IMR-90 (cell line): ENCODE measurements at regions not wholly inside any gene's neighbourhood (a gene's known extent, or its start where the extent isn't known, plus 50 kb on each side); places are given as distances from the start of the nearest gene placed in this dataset.

ENCODE experiments used
- ATAC-seq: fragments of 200-7000 bp; cut with Tn5 transposase; 2 replicates; pipeline ENCODE4 v1.9.1; 2020; ENCODE audit warnings: low read depth, mild to moderate bottlenecking, moderate library complexity
- BruUV-seq: library from RNA; stranded (reverse); fragments of 400-500 nt; replicated peaks from 2 replicates; lab custom pipeline; 2021; lab: Mats Ljungman, UMichigan
- CTCF ChIA-PET: fragments of 300-600 bp; formaldehyde crosslinking; extraction: SDS; loops from one replicate; lab custom pipeline; 2021; ENCODE audit warnings: antibody characterized with exemption; lab: Yijun Ruan, JAX
- POLR2A ChIA-PET: fragments of 300-600 bp; sonication (Branson Sonifier 250); formaldehyde crosslinking; loops from one replicate; lab custom pipeline; 2022; ENCODE audit warnings: antibody characterized with exemption; ENCODE audit not compliant: unreplicated experiment; lab: Charles Lee
- DNase-seq: peaks from one replicate; pipeline ENCODE4 v3.0.0; 2013
- H2AFZ ChIP-seq: replicated peaks from 2 replicates; pipeline ENCODE3; 2013; ENCODE audit warnings: low read length, mild to moderate bottlenecking; ENCODE audit not compliant: poor library complexity
- H2AK5ac ChIP-seq: 2 replicates; pipeline ENCODE4 v1.6.1; 2013; ENCODE audit warnings: low read depth, low read length, inconsistent platforms
- H2AK9ac ChIP-seq: replicated peaks from 2 replicates; pipeline ENCODE3; 2013; ENCODE audit warnings: mild to moderate bottlenecking, low read depth, low read length, moderate library complexity; ENCODE audit not compliant: poor library complexity
- H2BK120ac ChIP-seq: 2 replicates; pipeline ENCODE4 v1.6.1; 2013; ENCODE audit warnings: low read depth, low read length, inconsistent platforms
- H2BK15ac ChIP-seq: 3 replicates; pipeline ENCODE4 v1.6.1; 2013; ENCODE audit warnings: low read depth, low read length, inconsistent platforms
- H2BK20ac ChIP-seq: 2 replicates; pipeline ENCODE4 v1.6.1; 2013; ENCODE audit warnings: low read depth, mild to moderate bottlenecking, inconsistent platforms, low read length, moderate library complexity
- H2BK5ac ChIP-seq: 2 replicates; pipeline ENCODE4 v1.6.1; 2013; ENCODE audit warnings: mild to moderate bottlenecking, low read depth, low read length, inconsistent platforms; ENCODE audit not compliant: poor library complexity, severe bottlenecking
- H3K14ac ChIP-seq: replicated peaks from 2 replicates; pipeline ENCODE4 v1.6.1; 2013; ENCODE audit warnings: low read depth, low read length, inconsistent platforms
- H3K18ac ChIP-seq: 2 replicates; pipeline ENCODE4 v1.6.1; 2013; ENCODE audit warnings: low read depth, low read length, control low read depth
- H3K23ac ChIP-seq: 2 replicates; pipeline ENCODE4 v1.6.1; 2013; ENCODE audit warnings: low read depth, low read length, inconsistent platforms
- H3K27ac ChIP-seq: 2 replicates; pipeline ENCODE4 v1.5.1; 2013; ENCODE audit warnings: mild to moderate bottlenecking, control low read depth, low read length; ENCODE audit not compliant: insufficient read depth
- H3K27me3 ChIP-seq: 2 replicates; pipeline ENCODE4 v1.6.1; 2013; ENCODE audit warnings: low read length; ENCODE audit not compliant: control insufficient read depth, insufficient read depth
- H3K36me3 ChIP-seq: 2 replicates; pipeline ENCODE4 v1.6.1; 2013; ENCODE audit warnings: low read length, mixed read lengths; ENCODE audit not compliant: control insufficient read depth, insufficient read depth
- H3K4ac ChIP-seq: 2 replicates; pipeline ENCODE4 v1.6.1; 2013; ENCODE audit warnings: low read depth, low read length, inconsistent platforms
- H3K4me1 ChIP-seq: 2 replicates; pipeline ENCODE4 v1.6.1; 2013; ENCODE audit warnings: low read length, mixed read lengths; ENCODE audit not compliant: control insufficient read depth, insufficient read depth
- H3K4me2 ChIP-seq: 2 replicates; pipeline ENCODE4 v1.6.1; 2013; ENCODE audit warnings: low read depth, mild to moderate bottlenecking, control low read depth, low read length, moderate library complexity
- H3K4me3 ChIP-seq: 2 replicates; pipeline ENCODE4 v1.5.1; 2013; ENCODE audit warnings: low read depth, mild to moderate bottlenecking, control low read depth, low read length, moderate library complexity; ENCODE audit not compliant: insufficient read depth
- H3K56ac ChIP-seq: 2 replicates; pipeline ENCODE4 v1.6.1; 2013; ENCODE audit warnings: low read length, inconsistent platforms; ENCODE audit not compliant: insufficient read depth; ENCODE audit errors: extremely low read depth
- H3K79me1 ChIP-seq, 2 experiments: 2 replicates each; pipeline ENCODE4 v1.6.1; 2013; ENCODE audit warnings: low read length in 2 of 2, inconsistent platforms in 1 of 2, low read depth in 1 of 2
- H3K9ac ChIP-seq: 2 replicates; pipeline ENCODE4 v1.6.1; 2013; ENCODE audit warnings: low read depth, low read length, control low read depth
- H3K9me1 ChIP-seq: 2 replicates; pipeline ENCODE4 v1.6.1; 2013; ENCODE audit warnings: low read length, inconsistent platforms; ENCODE audit not compliant: insufficient read depth
- H3K9me3 ChIP-seq: 2 replicates; pipeline ENCODE4 v1.6.1; 2013; ENCODE audit warnings: low read length; ENCODE audit not compliant: control insufficient read depth, insufficient read depth
- H4K20me1 ChIP-seq: 2 replicates; pipeline ENCODE4 v1.6.1; 2013; ENCODE audit warnings: low read length, inconsistent platforms; ENCODE audit not compliant: insufficient read depth
- H4K5ac ChIP-seq: 2 replicates; pipeline ENCODE4 v1.6.1; 2013; ENCODE audit warnings: mild to moderate bottlenecking, low read depth, low read length, control low read depth
- H4K8ac ChIP-seq, 2 experiments: 2 replicates each; pipeline ENCODE4 v1.6.1; 2013; ENCODE audit warnings: low read depth in 2 of 2, low read length in 2 of 2, control low read depth in 1 of 2, inconsistent platforms in 1 of 2
- H4K91ac ChIP-seq: 2 replicates; pipeline ENCODE4 v1.6.1; 2013; ENCODE audit warnings: low read depth, low read length, inconsistent platforms; ENCODE audit not compliant: insufficient read depth
- CHD1 ChIP-seq: IDR thresholded peaks from 2 replicates; pipeline ENCODE4 v1.6.1; 2012; ENCODE audit warnings: low read depth, low read length, improper control_type of control experiment
- FOS ChIP-seq: fragments of 150-350 bp; IDR thresholded peaks from 2 replicates; pipeline ENCODE4 v1.6.1; 2016; ENCODE audit warnings: low read depth, low read length
- MAZ ChIP-seq: IDR thresholded peaks from 2 replicates; pipeline ENCODE4 v1.6.1; 2012; ENCODE audit warnings: low read depth, mild to moderate bottlenecking, low read length, improper control_type of control experiment, moderate library complexity, borderline replicate concordance
- MXI1 ChIP-seq: IDR thresholded peaks from 2 replicates; pipeline ENCODE4 v1.6.1; 2012; ENCODE audit warnings: low read depth, mild to moderate bottlenecking, low read length, moderate library complexity, borderline replicate concordance
- NFE2L2 ChIP-seq: fragments of 150-350 bp; IDR thresholded peaks from 2 replicates; pipeline ENCODE4 v1.6.1; 2016; ENCODE audit warnings: low read depth, mild to moderate bottlenecking, low read length
- RAD21 ChIP-seq: IDR thresholded peaks from 2 replicates; pipeline ENCODE4 v1.6.1; 2012; ENCODE audit warnings: low read length, improper control_type of control experiment
- RCOR1 ChIP-seq: IDR thresholded peaks from 2 replicates; pipeline ENCODE4 v1.6.1; 2012; ENCODE audit warnings: mild to moderate bottlenecking, low read length, improper control_type of control experiment; ENCODE audit not compliant: insufficient replicate concordance
- RFX5 ChIP-seq: IDR thresholded peaks from 2 replicates; pipeline ENCODE4 v1.8.0; 2012; ENCODE audit warnings: low read depth, mild to moderate bottlenecking, low read length, moderate library complexity
- SMC3 ChIP-seq: fragments of 150-350 bp; IDR thresholded peaks from 2 replicates; pipeline ENCODE4 v1.6.1; 2016; ENCODE audit warnings: low read depth, mild to moderate bottlenecking, antibody characterized with exemption, low read length, moderate library complexity
- WGBS, 2 experiments: methylation state at CpG; one replicate each; pipeline versions ENCODE4 v1.1.5 to v1.1.7; 2013; ENCODE audit warnings: missing lambda C conversion rate in 2 of 2; ENCODE audit not compliant: insufficient read length in 1 of 2; ENCODE audit errors: extremely low coverage in 2 of 2; 5-methylcytosine and 5-hydroxymethylcytosine counted together
- dilution Hi-C: fragments of 300-500 bp; cut with HindIII; formaldehyde crosslinking; loops from one replicate; pipeline ENCODE4 v1.14.3; 2018; ENCODE audit warnings: low sequenced_read_pairs; ENCODE audit not compliant: unreplicated experiment
- in situ Hi-C: fragments of 300-500 bp; cut with MboI; formaldehyde crosslinking; loops from 3 replicates; pipeline ENCODE4 v1.14.3; 2019; ENCODE audit warnings: low sequenced_read_pairs, inconsistent platforms, mixed read lengths
- intact Hi-C: fragments of 100-400 bp; cut with micrococcal nuclease; formaldehyde crosslinking; loops from 2 replicates; pipeline ENCODE4 v1.10.0; 2022
- TF ChIP-seq, protein P1 (sequence below): fragments of 150-350 bp; IDR thresholded peaks from 2 replicates; pipeline ENCODE4 v1.6.1; 2016; ENCODE audit warnings: low read depth, mild to moderate bottlenecking, low read length, moderate library complexity, borderline replicate concordance
- TF ChIP-seq, protein P2 (sequence below): conservative IDR thresholded peaks from 2 replicates; pipeline ENCODE4 v1.5.1; 2012; ENCODE audit warnings: mild to moderate bottlenecking, low read depth, low read length, improper control_type of control experiment

DNA sequence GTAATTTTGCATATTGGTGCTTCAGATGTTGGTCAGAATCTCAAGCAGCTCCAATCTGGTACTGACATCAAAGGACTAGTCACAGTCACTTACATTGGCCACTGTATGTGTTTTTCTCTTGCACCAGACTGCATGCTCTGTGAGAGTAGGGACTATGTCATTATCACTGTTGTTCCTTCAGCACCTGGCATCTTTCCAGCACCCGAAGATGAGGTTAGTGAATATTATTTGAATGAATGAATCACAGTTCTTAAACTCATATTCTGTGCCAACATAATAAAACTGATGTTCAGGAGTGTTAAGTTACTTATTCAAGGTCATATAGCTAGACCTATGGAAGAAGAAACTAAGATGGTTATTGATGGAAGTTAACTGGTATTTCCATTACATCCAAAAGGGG, 204.5 kb upstream of the TBX3 start:
- H2AK5ac ChIP-seq, result no peak overlapping the region
- no CpG with 5 or more reads among the region's 1 CpG for WGBS, 2 experiments
- POLR2A ChIA-PET, result no interaction called here

More for the DNA sequence above, 204.5 kb upstream of the TBX3 start:
- Histone ChIP-seq H4K20me1 (no peaks in the 10 kb centered on the region), H2AK9ac (no peak overlapping the region), H3K79me1 (no peaks in the 10 kb centered on the region), H3K4me1 (no peaks in the 10 kb centered on the region), H4K5ac (no peak overlapping the region), H3K27ac (no peak overlapping the region), H3K9me1 (no peaks in the 10 kb centered on the region), H3K14ac (no peak overlapping the region), H4K8ac (no peak overlapping the region), H3K4me2 (no peak overlapping the region), H4K91ac (no peak overlapping the region), H3K36me3 (no peaks in the 10 kb centered on the region), H3K18ac (no peak overlapping the region), H2AFZ (no peak overlapping the region), H2BK20ac (no peak overlapping the region), H2BK5ac (no peak overlapping the region), H3K56ac (no peak overlapping the region), H3K4ac (no peak overlapping the region), H3K4me3 (no peak overlapping the region), H3K27me3 (no peaks in the 10 kb centered on the region), H2BK15ac (no peak overlapping the region), H3K9me3 (no peaks in the 10 kb centered on the region), H2BK120ac (no peak overlapping the region), H3K23ac (no peak overlapping the region), H3K9ac (no peak overlapping the region)
- CTCF ChIA-PET, result no interaction called here
- dilution Hi-C loops, result no loop called here
- in situ Hi-C loops, result no loop called here
- BruUV-seq, result no TSS peak
- DNase-seq, result peak; percentile 58
- TF ChIP-seq, protein P1, sequence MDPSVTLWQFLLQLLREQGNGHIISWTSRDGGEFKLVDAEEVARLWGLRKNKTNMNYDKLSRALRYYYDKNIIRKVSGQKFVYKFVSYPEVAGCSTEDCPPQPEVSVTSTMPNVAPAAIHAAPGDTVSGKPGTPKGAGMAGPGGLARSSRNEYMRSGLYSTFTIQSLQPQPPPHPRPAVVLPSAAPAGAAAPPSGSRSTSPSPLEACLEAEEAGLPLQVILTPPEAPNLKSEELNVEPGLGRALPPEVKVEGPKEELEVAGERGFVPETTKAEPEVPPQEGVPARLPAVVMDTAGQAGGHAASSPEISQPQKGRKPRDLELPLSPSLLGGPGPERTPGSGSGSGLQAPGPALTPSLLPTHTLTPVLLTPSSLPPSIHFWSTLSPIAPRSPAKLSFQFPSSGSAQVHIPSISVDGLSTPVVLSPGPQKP, result no peak
- TF ChIP-seq, protein P2, sequence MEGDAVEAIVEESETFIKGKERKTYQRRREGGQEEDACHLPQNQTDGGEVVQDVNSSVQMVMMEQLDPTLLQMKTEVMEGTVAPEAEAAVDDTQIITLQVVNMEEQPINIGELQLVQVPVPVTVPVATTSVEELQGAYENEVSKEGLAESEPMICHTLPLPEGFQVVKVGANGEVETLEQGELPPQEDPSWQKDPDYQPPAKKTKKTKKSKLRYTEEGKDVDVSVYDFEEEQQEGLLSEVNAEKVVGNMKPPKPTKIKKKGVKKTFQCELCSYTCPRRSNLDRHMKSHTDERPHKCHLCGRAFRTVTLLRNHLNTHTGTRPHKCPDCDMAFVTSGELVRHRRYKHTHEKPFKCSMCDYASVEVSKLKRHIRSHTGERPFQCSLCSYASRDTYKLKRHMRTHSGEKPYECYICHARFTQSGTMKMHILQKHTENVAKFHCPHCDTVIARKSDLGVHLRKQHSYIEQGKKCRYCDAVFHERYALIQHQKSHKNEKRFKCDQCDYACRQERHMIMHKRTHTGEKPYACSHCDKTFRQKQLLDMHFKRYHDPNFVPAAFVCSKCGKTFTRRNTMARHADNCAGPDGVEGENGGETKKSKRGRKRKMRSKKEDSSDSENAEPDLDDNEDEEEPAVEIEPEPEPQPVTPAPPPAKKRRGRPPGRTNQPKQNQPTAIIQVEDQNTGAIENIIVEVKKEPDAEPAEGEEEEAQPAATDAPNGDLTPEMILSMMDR, result no peak
- TF ChIP-seq MXI1 (no peak), MAZ (no peak), RCOR1 (no peak), SMC3 (no peak), NFE2L2 (no peak), CHD1 (no peak), RAD21 (no peak), RFX5 (no peak), FOS (no peak)
- ATAC-seq, result no peak; the same call in 1 of the 2 replicates
- intact Hi-C loops, result no loop called here
